ENCODE measurements at regions not wholly inside any gene's neighbourhood (a gene's known extent, or its start where the extent isn't known, plus 50 kb on each side); places are given as distances from the start of the nearest gene placed in this dataset.

DNA sequence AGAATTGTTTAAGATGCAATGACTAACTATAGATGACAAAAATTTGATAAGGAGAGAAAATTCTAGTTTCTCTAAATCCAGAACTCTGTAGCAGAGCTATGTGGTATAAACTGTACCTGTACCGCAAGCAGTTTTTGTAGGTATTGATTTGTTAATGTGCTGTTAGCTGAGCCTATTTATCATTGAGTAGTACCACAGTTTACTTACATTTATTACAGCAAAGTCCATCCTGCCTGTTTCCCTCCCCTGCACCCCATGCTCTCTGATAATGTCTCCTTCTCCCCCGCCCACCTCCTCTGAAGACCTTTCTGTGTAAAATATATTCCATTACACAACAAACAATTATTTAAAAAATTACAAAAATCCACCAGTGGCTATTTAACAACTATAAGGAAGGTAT, 170.6 kb downstream of the RNF152 start:
- TF ChIP-seq, protein P1, sequence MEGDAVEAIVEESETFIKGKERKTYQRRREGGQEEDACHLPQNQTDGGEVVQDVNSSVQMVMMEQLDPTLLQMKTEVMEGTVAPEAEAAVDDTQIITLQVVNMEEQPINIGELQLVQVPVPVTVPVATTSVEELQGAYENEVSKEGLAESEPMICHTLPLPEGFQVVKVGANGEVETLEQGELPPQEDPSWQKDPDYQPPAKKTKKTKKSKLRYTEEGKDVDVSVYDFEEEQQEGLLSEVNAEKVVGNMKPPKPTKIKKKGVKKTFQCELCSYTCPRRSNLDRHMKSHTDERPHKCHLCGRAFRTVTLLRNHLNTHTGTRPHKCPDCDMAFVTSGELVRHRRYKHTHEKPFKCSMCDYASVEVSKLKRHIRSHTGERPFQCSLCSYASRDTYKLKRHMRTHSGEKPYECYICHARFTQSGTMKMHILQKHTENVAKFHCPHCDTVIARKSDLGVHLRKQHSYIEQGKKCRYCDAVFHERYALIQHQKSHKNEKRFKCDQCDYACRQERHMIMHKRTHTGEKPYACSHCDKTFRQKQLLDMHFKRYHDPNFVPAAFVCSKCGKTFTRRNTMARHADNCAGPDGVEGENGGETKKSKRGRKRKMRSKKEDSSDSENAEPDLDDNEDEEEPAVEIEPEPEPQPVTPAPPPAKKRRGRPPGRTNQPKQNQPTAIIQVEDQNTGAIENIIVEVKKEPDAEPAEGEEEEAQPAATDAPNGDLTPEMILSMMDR (IDR thresholded peaks at IDR 0.05): no peak
- no peak for TF ChIP-seq POLR2A (IDR thresholded peaks at IDR 0.05)

Data from vagina (tissue), 2 donors.